IMR-90 (cell line): ENCODE measurements at regions not wholly inside any gene's neighbourhood (a gene's known extent, or its start where the extent isn't known, plus 50 kb on each side); places are given as distances from the start of the nearest gene placed in this dataset.

Experiments
- ATAC-seq: fragments of 200-7000 bp; cut with Tn5 transposase; 2 replicates; pipeline ENCODE4 v1.9.1; 2020; ENCODE audit warnings: low read depth, mild to moderate bottlenecking, moderate library complexity
- BruUV-seq: library from RNA; stranded (reverse); fragments of 400-500 nt; replicated peaks from 2 replicates; lab custom pipeline; 2021; lab: Mats Ljungman, UMichigan
- CTCF ChIA-PET: fragments of 300-600 bp; formaldehyde crosslinking; extraction: SDS; loops from one replicate; lab custom pipeline; 2021; ENCODE audit warnings: antibody characterized with exemption; lab: Yijun Ruan, JAX
- POLR2A ChIA-PET: fragments of 300-600 bp; sonication (Branson Sonifier 250); formaldehyde crosslinking; loops from one replicate; lab custom pipeline; 2022; ENCODE audit warnings: antibody characterized with exemption; ENCODE audit not compliant: unreplicated experiment; lab: Charles Lee
- DNase-seq: peaks from one replicate; pipeline ENCODE4 v3.0.0; 2013
- H2AFZ ChIP-seq: replicated peaks from 2 replicates; pipeline ENCODE3; 2013; ENCODE audit warnings: low read length, mild to moderate bottlenecking; ENCODE audit not compliant: poor library complexity
- H2AK5ac ChIP-seq: 2 replicates; pipeline ENCODE4 v1.6.1; 2013; ENCODE audit warnings: low read depth, low read length, inconsistent platforms
- H2AK9ac ChIP-seq: replicated peaks from 2 replicates; pipeline ENCODE3; 2013; ENCODE audit warnings: mild to moderate bottlenecking, low read depth, low read length, moderate library complexity; ENCODE audit not compliant: poor library complexity
- H2BK120ac ChIP-seq: 2 replicates; pipeline ENCODE4 v1.6.1; 2013; ENCODE audit warnings: low read depth, low read length, inconsistent platforms
- H2BK15ac ChIP-seq: 3 replicates; pipeline ENCODE4 v1.6.1; 2013; ENCODE audit warnings: low read depth, low read length, inconsistent platforms
- H2BK20ac ChIP-seq: 2 replicates; pipeline ENCODE4 v1.6.1; 2013; ENCODE audit warnings: low read depth, mild to moderate bottlenecking, inconsistent platforms, low read length, moderate library complexity
- H2BK5ac ChIP-seq: 2 replicates; pipeline ENCODE4 v1.6.1; 2013; ENCODE audit warnings: mild to moderate bottlenecking, low read depth, low read length, inconsistent platforms; ENCODE audit not compliant: poor library complexity, severe bottlenecking
- H3K14ac ChIP-seq: replicated peaks from 2 replicates; pipeline ENCODE4 v1.6.1; 2013; ENCODE audit warnings: low read depth, low read length, inconsistent platforms
- H3K18ac ChIP-seq: 2 replicates; pipeline ENCODE4 v1.6.1; 2013; ENCODE audit warnings: low read depth, low read length, control low read depth
- H3K23ac ChIP-seq: 2 replicates; pipeline ENCODE4 v1.6.1; 2013; ENCODE audit warnings: low read depth, low read length, inconsistent platforms
- H3K27ac ChIP-seq: 2 replicates; pipeline ENCODE4 v1.5.1; 2013; ENCODE audit warnings: mild to moderate bottlenecking, control low read depth, low read length; ENCODE audit not compliant: insufficient read depth
- H3K27me3 ChIP-seq: 2 replicates; pipeline ENCODE4 v1.6.1; 2013; ENCODE audit warnings: low read length; ENCODE audit not compliant: control insufficient read depth, insufficient read depth
- H3K36me3 ChIP-seq: 2 replicates; pipeline ENCODE4 v1.6.1; 2013; ENCODE audit warnings: low read length, mixed read lengths; ENCODE audit not compliant: control insufficient read depth, insufficient read depth
- H3K4ac ChIP-seq: 2 replicates; pipeline ENCODE4 v1.6.1; 2013; ENCODE audit warnings: low read depth, low read length, inconsistent platforms
- H3K4me1 ChIP-seq: 2 replicates; pipeline ENCODE4 v1.6.1; 2013; ENCODE audit warnings: low read length, mixed read lengths; ENCODE audit not compliant: control insufficient read depth, insufficient read depth
- H3K4me2 ChIP-seq: 2 replicates; pipeline ENCODE4 v1.6.1; 2013; ENCODE audit warnings: low read depth, mild to moderate bottlenecking, control low read depth, low read length, moderate library complexity
- H3K4me3 ChIP-seq: 2 replicates; pipeline ENCODE4 v1.5.1; 2013; ENCODE audit warnings: low read depth, mild to moderate bottlenecking, control low read depth, low read length, moderate library complexity; ENCODE audit not compliant: insufficient read depth
- H3K56ac ChIP-seq: 2 replicates; pipeline ENCODE4 v1.6.1; 2013; ENCODE audit warnings: low read length, inconsistent platforms; ENCODE audit not compliant: insufficient read depth; ENCODE audit errors: extremely low read depth
- H3K79me1 ChIP-seq, 2 experiments: 2 replicates each; pipeline ENCODE4 v1.6.1; 2013; ENCODE audit warnings: low read length in 2 of 2, inconsistent platforms in 1 of 2, low read depth in 1 of 2
- H3K9ac ChIP-seq: 2 replicates; pipeline ENCODE4 v1.6.1; 2013; ENCODE audit warnings: low read depth, low read length, control low read depth
- H3K9me1 ChIP-seq: 2 replicates; pipeline ENCODE4 v1.6.1; 2013; ENCODE audit warnings: low read length, inconsistent platforms; ENCODE audit not compliant: insufficient read depth
- H3K9me3 ChIP-seq: 2 replicates; pipeline ENCODE4 v1.6.1; 2013; ENCODE audit warnings: low read length; ENCODE audit not compliant: control insufficient read depth, insufficient read depth
- H4K20me1 ChIP-seq: 2 replicates; pipeline ENCODE4 v1.6.1; 2013; ENCODE audit warnings: low read length, inconsistent platforms; ENCODE audit not compliant: insufficient read depth
- H4K5ac ChIP-seq: 2 replicates; pipeline ENCODE4 v1.6.1; 2013; ENCODE audit warnings: mild to moderate bottlenecking, low read depth, low read length, control low read depth
- H4K8ac ChIP-seq, 2 experiments: 2 replicates each; pipeline ENCODE4 v1.6.1; 2013; ENCODE audit warnings: low read depth in 2 of 2, low read length in 2 of 2, control low read depth in 1 of 2, inconsistent platforms in 1 of 2
- H4K91ac ChIP-seq: 2 replicates; pipeline ENCODE4 v1.6.1; 2013; ENCODE audit warnings: low read depth, low read length, inconsistent platforms; ENCODE audit not compliant: insufficient read depth
- CTCF ChIP-seq: conservative IDR thresholded peaks from 2 replicates; pipeline ENCODE4 v1.5.1; 2012; ENCODE audit warnings: mild to moderate bottlenecking, low read depth, low read length, improper control_type of control experiment
- ELK1 ChIP-seq: fragments of 150-350 bp; IDR thresholded peaks from 2 replicates; pipeline ENCODE4 v1.6.1; 2016; ENCODE audit warnings: low read depth, mild to moderate bottlenecking, low read length, moderate library complexity, borderline replicate concordance
- MAFK ChIP-seq: IDR thresholded peaks from 2 replicates; pipeline ENCODE4 v1.6.1; 2012; ENCODE audit warnings: low read depth, low read length, improper control_type of control experiment
- MAZ ChIP-seq: IDR thresholded peaks from 2 replicates; pipeline ENCODE4 v1.6.1; 2012; ENCODE audit warnings: low read depth, mild to moderate bottlenecking, low read length, improper control_type of control experiment, moderate library complexity, borderline replicate concordance
- NFE2L2 ChIP-seq: fragments of 150-350 bp; IDR thresholded peaks from 2 replicates; pipeline ENCODE4 v1.6.1; 2016; ENCODE audit warnings: low read depth, mild to moderate bottlenecking, low read length
- POLR2A ChIP-seq: IDR thresholded peaks from 2 replicates; pipeline ENCODE4 v1.6.1; 2012; ENCODE audit warnings: mild to moderate bottlenecking, low read depth, low read length
- RCOR1 ChIP-seq: IDR thresholded peaks from 2 replicates; pipeline ENCODE4 v1.6.1; 2012; ENCODE audit warnings: mild to moderate bottlenecking, low read length, improper control_type of control experiment; ENCODE audit not compliant: insufficient replicate concordance
- SMC3 ChIP-seq: fragments of 150-350 bp; IDR thresholded peaks from 2 replicates; pipeline ENCODE4 v1.6.1; 2016; ENCODE audit warnings: low read depth, mild to moderate bottlenecking, antibody characterized with exemption, low read length, moderate library complexity
- USF2 ChIP-seq: fragments of 150-350 bp; IDR thresholded peaks from 2 replicates; pipeline ENCODE4 v1.6.1; 2017; ENCODE audit warnings: mild to moderate bottlenecking, antibody characterized with exemption, low read length, low read depth
- dilution Hi-C: fragments of 300-500 bp; cut with HindIII; formaldehyde crosslinking; loops from one replicate; pipeline ENCODE4 v1.14.3; 2018; ENCODE audit warnings: low sequenced_read_pairs; ENCODE audit not compliant: unreplicated experiment
- in situ Hi-C: fragments of 300-500 bp; cut with MboI; formaldehyde crosslinking; loops from 3 replicates; pipeline ENCODE4 v1.14.3; 2019; ENCODE audit warnings: low sequenced_read_pairs, inconsistent platforms, mixed read lengths
- intact Hi-C: fragments of 100-400 bp; cut with micrococcal nuclease; formaldehyde crosslinking; loops from 2 replicates; pipeline ENCODE4 v1.10.0; 2022

GRCh38 chr15:55088207-55088606, 108.5 kb downstream of the RSL24D1 start:
- no peaks in the 10 kb centered on the region for H3K9me1 ChIP-seq
- no peak overlapping the region for H3K4ac ChIP-seq
- TF ChIP-seq USF2 = no peak
- no peak for TF ChIP-seq POLR2A
- no peak for TF ChIP-seq SMC3
- no peak for TF ChIP-seq RCOR1
- no peak for TF ChIP-seq ELK1
- TF ChIP-seq MAFK = no peak
- no peak for TF ChIP-seq CTCF
- TF ChIP-seq NFE2L2 = no peak
- no peak for TF ChIP-seq MAZ
- H2AK5ac ChIP-seq = no peak overlapping the region
- H4K5ac ChIP-seq = no peak overlapping the region
- H3K79me1 ChIP-seq = no peaks in the 10 kb centered on the region
- H2BK20ac ChIP-seq = no peak overlapping the region
- no peak overlapping the region for H2AFZ ChIP-seq
- DNase-seq = no peak
- in situ Hi-C loops (no loop called here), intact Hi-C loops (no loop called here), dilution Hi-C loops (no loop called here)
- H2BK120ac ChIP-seq = no peak overlapping the region
- no TSS peak for BruUV-seq
- H3K23ac ChIP-seq = no peak overlapping the region
- no peak overlapping the region for H2BK15ac ChIP-seq
- H3K27me3 ChIP-seq = no peaks in the 10 kb centered on the region
- H3K36me3 ChIP-seq = no peaks in the 10 kb centered on the region
- no peaks in the 10 kb centered on the region for H3K4me1 ChIP-seq
- no peaks in the 10 kb centered on the region for H4K20me1 ChIP-seq
- no peak overlapping the region for H2AK9ac ChIP-seq
- H3K4me2 ChIP-seq = no peak overlapping the region
- H3K56ac ChIP-seq = no peak overlapping the region
- no peak overlapping the region for H3K14ac ChIP-seq
- ATAC-seq = no peak
- H4K91ac ChIP-seq = no peak overlapping the region
- H3K18ac ChIP-seq = no peak overlapping the region
- ChIA-PET CTCF (interaction anchor here (0.6 kb wide), 1 partner anchor 1280 kb away, joined by 6 read pairs; no protein-coding TSS in a partner anchor), POLR2A (no interaction called here)
- H2BK5ac ChIP-seq = no peak overlapping the region
- no peak overlapping the region for H3K4me3 ChIP-seq
- no peaks in the 10 kb centered on the region for H3K9me3 ChIP-seq
- no peak overlapping the region for H4K8ac ChIP-seq
- H3K9ac ChIP-seq = no peak overlapping the region
- H3K27ac ChIP-seq = no peak overlapping the region
